Breast epithelium (tissue), 4 donors: ENCODE measurements at regions not wholly inside any gene's neighbourhood (a gene's known extent, or its start where the extent isn't known, plus 50 kb on each side); places are given as distances from the start of the nearest gene placed in this dataset.
"Not testable (repeated sequence)": the region's sequence is repeated elsewhere in the genome, so short reads cannot be mapped to it uniquely, and the experiment has no call there.

Experiments used
- DNase-seq, 2 donors: peaks; one replicate each; pipeline ENCODE4 v3.0.0-alpha.2; 2019; ENCODE audit warnings: low spot score in 2 of 2
- H3K27ac ChIP-seq, 2 donors: fragments of 200-600 bp; sonication (generic) in 1 of 2; one replicate each; pipeline ENCODE4 v1.5.1; 2016 to 2019; ENCODE audit warnings: mild to moderate bottlenecking in 1 of 2
- H3K27me3 ChIP-seq, 2 donors: fragments of 200-600 bp; sonication (generic) in 1 of 2; one replicate each; pipeline versions ENCODE4 v1.5.1 to v1.6.0; 2017 to 2019; ENCODE audit warnings: control low read depth in 1 of 2, mild to moderate bottlenecking in 1 of 2
- H3K36me3 ChIP-seq: fragments of 200-600 bp; one replicate; pipeline ENCODE4 v1.5.1; 2019
- H3K4me1 ChIP-seq, 2 donors: fragments of 200-600 bp; sonication (generic); one replicate each; pipeline ENCODE4 v1.5.1; 2016 to 2019; ENCODE audit warnings: control low read depth in 1 of 2
- H3K4me3 ChIP-seq, 3 donors: fragments of 200-600 bp; sonication (generic); 1 replicate in 2 of 3; 2 replicates in 1 of 3; pipeline ENCODE4 v1.5.1; 2016 to 2019; ENCODE audit warnings: mild to moderate bottlenecking in 3 of 3, moderate library complexity in 2 of 3
- H3K9me3 ChIP-seq, 2 donors: fragments of 200-600 bp; sonication (generic) in 1 of 2; one replicate each; pipeline ENCODE4 v1.5.1; 2016 to 2019; ENCODE audit warnings: control low read depth in 1 of 2
- POLR2A ChIP-seq: fragments of 450-650 bp; IDR thresholded peaks from one replicate; pipeline ENCODE4 v1.6.1; 2016; ENCODE audit warnings: antibody characterized with exemption, mild to moderate bottlenecking, moderate library complexity
- POLR2AphosphoS5 ChIP-seq, 3 donors: sonication (generic); formaldehyde crosslinking; IDR thresholded peaks; one replicate each; pipeline ENCODE4 v1.6.1; 2017; ENCODE audit warnings: antibody characterized with exemption in 3 of 3
- intact Hi-C: fragments of 100-400 bp; cut with DNase I; formaldehyde crosslinking; loops from one replicate; pipeline ENCODE4 v1.15.1; 2023; ENCODE audit warnings: low total_unique reads
- TF ChIP-seq, protein P1 (sequence below), 3 donors: fragments of 450-650 bp; IDR thresholded peaks; one replicate each; pipeline ENCODE4 v1.5.1; 2016 to 2017; ENCODE audit warnings: antibody characterized with exemption in 3 of 3, mild to moderate bottlenecking in 3 of 3, moderate library complexity in 3 of 3

DNA sequence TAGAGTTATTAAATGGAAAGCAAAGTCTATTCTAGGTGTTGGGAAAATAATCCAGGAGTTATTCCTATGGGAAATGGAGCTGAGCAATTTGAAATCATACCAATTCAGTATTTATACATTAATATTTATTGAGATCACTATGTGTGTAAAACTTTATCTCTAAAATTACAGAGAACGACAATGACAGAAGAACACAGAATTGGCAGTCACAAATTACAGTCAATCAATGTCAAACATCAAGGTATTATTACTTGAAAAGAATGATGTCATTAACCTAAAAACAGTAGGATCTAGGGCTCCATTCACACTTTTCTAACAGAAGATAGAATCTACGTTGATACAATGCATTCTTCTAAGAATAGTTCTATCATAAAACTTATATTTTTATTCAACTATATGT lies 154.9 kb upstream of the GJE1 start:
- no peak overlapping the region for H3K27ac ChIP-seq
- intact Hi-C loops, result no loop called here
- TF ChIP-seq POLR2A (no peak), POLR2AphosphoS5 (IDR thresholded peaks at IDR 0.05) (no peak)
- TF ChIP-seq, protein P1, sequence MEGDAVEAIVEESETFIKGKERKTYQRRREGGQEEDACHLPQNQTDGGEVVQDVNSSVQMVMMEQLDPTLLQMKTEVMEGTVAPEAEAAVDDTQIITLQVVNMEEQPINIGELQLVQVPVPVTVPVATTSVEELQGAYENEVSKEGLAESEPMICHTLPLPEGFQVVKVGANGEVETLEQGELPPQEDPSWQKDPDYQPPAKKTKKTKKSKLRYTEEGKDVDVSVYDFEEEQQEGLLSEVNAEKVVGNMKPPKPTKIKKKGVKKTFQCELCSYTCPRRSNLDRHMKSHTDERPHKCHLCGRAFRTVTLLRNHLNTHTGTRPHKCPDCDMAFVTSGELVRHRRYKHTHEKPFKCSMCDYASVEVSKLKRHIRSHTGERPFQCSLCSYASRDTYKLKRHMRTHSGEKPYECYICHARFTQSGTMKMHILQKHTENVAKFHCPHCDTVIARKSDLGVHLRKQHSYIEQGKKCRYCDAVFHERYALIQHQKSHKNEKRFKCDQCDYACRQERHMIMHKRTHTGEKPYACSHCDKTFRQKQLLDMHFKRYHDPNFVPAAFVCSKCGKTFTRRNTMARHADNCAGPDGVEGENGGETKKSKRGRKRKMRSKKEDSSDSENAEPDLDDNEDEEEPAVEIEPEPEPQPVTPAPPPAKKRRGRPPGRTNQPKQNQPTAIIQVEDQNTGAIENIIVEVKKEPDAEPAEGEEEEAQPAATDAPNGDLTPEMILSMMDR (IDR thresholded peaks at IDR 0.05), result no peak
- no peaks in the 10 kb centered on the region for H3K4me1 ChIP-seq
- H3K27me3 ChIP-seq, result no peaks in the 10 kb centered on the region
- H3K36me3 ChIP-seq, result no peaks in the 10 kb centered on the region
- no peaks in the 10 kb centered on the region for H3K9me3 ChIP-seq
- H3K4me3 ChIP-seq, result no peak overlapping the region
- no peak for DNase-seq

- Histone ChIP-seq H3K27ac (no peak overlapping the region), H3K4me3 (no peak overlapping the region), H3K36me3 (no peaks in the 10 kb centered on the region), H3K9me3 (no peaks in the 10 kb centered on the region), H3K4me1 (no peaks in the 10 kb centered on the region), H3K27me3 (no peaks in the 10 kb centered on the region)
- intact Hi-C loops, result no loop called here
- TF ChIP-seq POLR2AphosphoS5 (IDR thresholded peaks at IDR 0.05) (no peak), POLR2A (no peak)
- TF ChIP-seq, protein P1 (IDR thresholded peaks at IDR 0.05), result no peak
- DNase-seq, result no peak
These were observed 155.7 kb upstream of the GJE1 start for GRCh38 chr6:141976994-141977393.

DNA sequence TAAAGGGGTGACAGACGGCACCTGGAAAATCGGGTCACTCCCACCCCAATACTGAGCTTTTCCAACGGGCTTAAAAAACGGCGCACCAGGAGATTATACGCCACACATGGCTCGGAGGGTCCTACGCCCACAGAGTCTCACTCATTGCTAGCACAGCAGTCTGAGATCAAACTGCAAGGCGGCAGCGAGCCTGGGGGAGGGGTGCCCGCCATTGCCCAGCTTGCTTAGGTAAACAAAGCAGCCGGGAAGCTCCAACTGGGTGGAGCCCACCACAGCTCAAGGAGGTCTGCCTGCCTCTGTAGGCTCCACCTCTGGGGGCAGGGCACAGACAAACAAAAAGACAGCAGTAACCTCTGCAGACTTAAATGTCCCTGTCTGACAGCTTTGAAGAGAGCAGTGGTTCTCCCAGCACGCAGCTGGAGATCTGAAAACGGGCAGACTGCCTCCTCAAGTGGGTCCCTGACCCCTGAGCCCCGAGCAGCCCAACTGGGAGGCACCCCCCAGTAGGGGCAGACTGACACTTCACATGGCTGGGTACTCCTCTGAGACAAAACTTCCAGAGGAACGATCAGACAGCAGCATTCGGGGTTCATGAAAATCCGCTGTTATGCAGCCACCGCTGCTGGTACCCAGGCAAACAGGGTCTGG lies 162.8 kb upstream of the GJE1 start:
- H3K4me1 ChIP-seq, H3K9me3 ChIP-seq, intact Hi-C loops, DNase-seq, H3K36me3 ChIP-seq, H3K27me3 ChIP-seq, H3K27ac ChIP-seq, H3K4me3 ChIP-seq: not testable (repeated sequence)

GRCh38 chr6:141969201-141969600 lies 163.5 kb upstream of the GJE1 start:
- H3K27ac ChIP-seq, result no peak overlapping the region
- TF ChIP-seq, protein P1 (IDR thresholded peaks at IDR 0.05), result no peak
- TF ChIP-seq POLR2AphosphoS5 (IDR thresholded peaks at IDR 0.05) (no peak), POLR2A (no peak)
- H3K36me3 ChIP-seq, result no peaks in the 10 kb centered on the region
- H3K9me3 ChIP-seq, result no peaks in the 10 kb centered on the region
- no peaks in the 10 kb centered on the region for H3K4me1 ChIP-seq
- intact Hi-C loops, result no loop called here
- DNase-seq, result no peak
- H3K27me3 ChIP-seq, result no peaks in the 10 kb centered on the region
- no peak overlapping the region for H3K4me3 ChIP-seq

DNA sequence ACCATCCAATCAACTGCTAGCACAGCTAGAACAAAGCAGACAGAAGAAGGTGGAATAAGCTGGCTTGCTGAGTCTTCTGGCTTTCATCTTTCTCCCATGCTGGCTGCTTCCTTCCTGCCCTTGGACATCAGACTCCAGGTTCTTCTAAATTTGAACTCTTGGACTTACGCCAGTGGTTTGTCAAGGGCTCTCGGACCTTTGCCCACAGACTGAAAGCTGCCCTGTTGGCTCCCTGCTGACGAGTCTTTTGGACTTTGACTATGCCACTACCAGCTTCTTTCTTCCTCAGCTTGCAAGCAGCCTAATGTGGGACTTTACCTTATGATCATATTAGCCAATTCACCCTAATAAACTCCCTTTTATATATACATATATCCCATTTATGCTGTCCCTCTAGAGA lies 164.1 kb upstream of the GJE1 start:
- no peaks in the 10 kb centered on the region for H3K9me3 ChIP-seq
- intact Hi-C loops, result no loop called here
- no peak overlapping the region for H3K27ac ChIP-seq
- no peaks in the 10 kb centered on the region for H3K27me3 ChIP-seq
- no peak for TF ChIP-seq POLR2AphosphoS5 (IDR thresholded peaks at IDR 0.05)
- no peak for TF ChIP-seq POLR2A
- TF ChIP-seq, protein P1 (IDR thresholded peaks at IDR 0.05), result no peak
- no peak overlapping the region for H3K4me3 ChIP-seq
- no peaks in the 10 kb centered on the region for H3K4me1 ChIP-seq
- H3K36me3 ChIP-seq, result no peaks in the 10 kb centered on the region
- DNase-seq, result no peak
